ENCODE measurements at regions not wholly inside any gene's neighbourhood (a gene's known extent, or its start where the extent isn't known, plus 50 kb on each side); places are given as distances from the start of the nearest gene placed in this dataset.
A peak's percentile ranks its signal among the peaks of the same experiment; 100 is the strongest.

GRCh38 chr20:16918366-16918765 lies 170.2 kb downstream of the OTOR start:
- no peaks in the 10 kb centered on the region for H3K27me3 ChIP-seq (replicated peaks)
- DNase-seq: no peak
- no peak overlapping the region for H3K4me3 ChIP-seq (ENCODE audit: low read depth, low read length)
- H3K27ac ChIP-seq: no peak overlapping the region
- in situ Hi-C loops (cut with HindIII; ENCODE audit: low pct_ligation_motif_present, low sequenced_read_pairs): no loop called here
- H3K36me3 ChIP-seq (replicated peaks): no peaks in the 10 kb centered on the region
- no peak for TF ChIP-seq CTCF (IDR thresholded peaks at IDR 0.05; ENCODE audit: low read depth, low read length, missing control alignments)

GRCh38 chr20:16919841-16920240 lies 171.7 kb downstream of the OTOR start:
- DNase-seq: no peak
- in situ Hi-C loops (cut with HindIII; ENCODE audit: low pct_ligation_motif_present, low sequenced_read_pairs): no loop called here
- H3K27ac ChIP-seq: no peak overlapping the region
- no peak for TF ChIP-seq CTCF (IDR thresholded peaks at IDR 0.05; ENCODE audit: low read depth, low read length, missing control alignments)
- no peak overlapping the region for H3K4me3 ChIP-seq (ENCODE audit: low read depth, low read length)
- no peaks in the 10 kb centered on the region for H3K36me3 ChIP-seq (replicated peaks)
- H3K27me3 ChIP-seq (replicated peaks): no peaks in the 10 kb centered on the region

GRCh38 chr20:16922834-16923233 lies 174.7 kb downstream of the OTOR start:
- TF ChIP-seq CTCF (IDR thresholded peaks at IDR 0.05; ENCODE audit: low read depth, low read length, missing control alignments): no peak
- peak; percentile 68 for DNase-seq
- H3K27ac ChIP-seq: no peak overlapping the region

GRCh38 chr20:16926626-16927430 lies 178.7 kb downstream of the OTOR start:
- H3K36me3 ChIP-seq (replicated peaks): no peaks in the 10 kb centered on the region
- DNase-seq: no peak
- in situ Hi-C loops (cut with HindIII; ENCODE audit: low pct_ligation_motif_present, low sequenced_read_pairs): no loop called here
- no peak overlapping the region for H3K4me3 ChIP-seq (ENCODE audit: low read depth, low read length)
- no peak for TF ChIP-seq CTCF (IDR thresholded peaks at IDR 0.05; ENCODE audit: low read depth, low read length, missing control alignments)
- no peak overlapping the region for H3K27ac ChIP-seq
- H3K27me3 ChIP-seq (replicated peaks): no peaks in the 10 kb centered on the region

More at GRCh38 chr20:16922834-16923233, 174.7 kb downstream of the OTOR start:
- no peaks in the 10 kb centered on the region for H3K27me3 ChIP-seq (replicated peaks)
- H3K4me3 ChIP-seq (ENCODE audit: low read depth, low read length): no peak overlapping the region
- in situ Hi-C loops (cut with HindIII; ENCODE audit: low pct_ligation_motif_present, low sequenced_read_pairs): no loop called here
- no peaks in the 10 kb centered on the region for H3K36me3 ChIP-seq (replicated peaks)

- Histone ChIP-seq H3K4me3 (ENCODE audit: low read depth, low read length) (no peak overlapping the region), H3K36me3 (replicated peaks) (no peaks in the 10 kb centered on the region), H3K27me3 (replicated peaks) (no peaks in the 10 kb centered on the region), H3K27ac (no peak overlapping the region)
- no peak for TF ChIP-seq CTCF (IDR thresholded peaks at IDR 0.05; ENCODE audit: low read depth, low read length, missing control alignments)
- peak; percentile 28 for DNase-seq
- in situ Hi-C loops (cut with HindIII; ENCODE audit: low pct_ligation_motif_present, low sequenced_read_pairs): no loop called here
Observed at GRCh38 chr20:16929756-16930155, 181.6 kb downstream of the OTOR start.

GRCh38 chr20:16930656-16931055 lies 182.5 kb downstream of the OTOR start:
- no peak for DNase-seq
- H3K27ac ChIP-seq: no peak overlapping the region
- TF ChIP-seq CTCF (IDR thresholded peaks at IDR 0.05; ENCODE audit: low read depth, low read length, missing control alignments): no peak
- no peak overlapping the region for H3K4me3 ChIP-seq (ENCODE audit: low read depth, low read length)
- no peaks in the 10 kb centered on the region for H3K36me3 ChIP-seq (replicated peaks)
- in situ Hi-C loops (cut with HindIII; ENCODE audit: low pct_ligation_motif_present, low sequenced_read_pairs): no loop called here
- H3K27me3 ChIP-seq (replicated peaks): no peaks in the 10 kb centered on the region

Measured in brain microvascular endothelial cell (primary cell).